Heart left ventricle (tissue), 16 donors: ENCODE measurements at regions not wholly inside any gene's neighbourhood (a gene's known extent, or its start where the extent isn't known, plus 50 kb on each side); places are given as distances from the start of the nearest gene placed in this dataset.

Source experiments
- ATAC-seq, 4 donors: fragments of 200-7000 bp; cut with Tn5 transposase; one replicate each; pipeline ENCODE4 v1.9.1; 2020 to 2022; ENCODE audit warnings: moderate library complexity in 4 of 4, mild to moderate bottlenecking in 3 of 4, moderate number of reproducible peaks in 1 of 4
- DNase-seq, 5 donors: peaks; one replicate each; pipeline ENCODE4 v3.0.0-alpha.2; 2020
- H3K27ac ChIP-seq, 12 donors: fragments of 200-600 bp; sonication (generic) in 4 of 12; one replicate each; pipeline versions ENCODE4 v1.5.0 to v1.8.0; 2016 to 2022; ENCODE audit warnings: mild to moderate bottlenecking in 2 of 12
- H3K27me3 ChIP-seq, 9 donors: fragments of 200-600 bp; sonication (generic) in 2 of 9; one replicate each; pipeline versions ENCODE4 v1.5.1 to v1.8.0; 2016 to 2022; ENCODE audit warnings: mild to moderate bottlenecking in 3 of 9
- H3K36me3 ChIP-seq, 9 donors: fragments of 200-600 bp; sonication (generic) in 2 of 9; one replicate each; pipeline versions ENCODE4 v1.5.0 to v1.8.0; 2018 to 2022; ENCODE audit warnings: mild to moderate bottlenecking in 2 of 9
- H3K4me1 ChIP-seq, 12 donors: fragments of 200-600 bp; sonication (generic) in 4 of 12; one replicate each; pipeline versions ENCODE4 v1.5.0 to v1.8.0; 2016 to 2022; ENCODE audit warnings: mild to moderate bottlenecking in 3 of 12
- H3K4me3 ChIP-seq, 12 donors: fragments of 200-600 bp; sonication (generic) in 4 of 12; one replicate each; pipeline versions ENCODE4 v1.5.0 to v1.8.0; 2017 to 2022; ENCODE audit warnings: mild to moderate bottlenecking in 9 of 12, moderate library complexity in 4 of 12
- H3K9me3 ChIP-seq, 12 donors: fragments of 200-600 bp; sonication (generic) in 4 of 12; one replicate each; pipeline versions ENCODE4 v1.5.0 to v1.8.0; 2016 to 2022; ENCODE audit warnings: mild to moderate bottlenecking in 1 of 12
- CTCF ChIP-seq, 12 donors: fragments of 200-600 bp; sonication (generic) in 4 of 12; IDR thresholded peaks; one replicate each; pipeline versions ENCODE4 v1.5.0 to v1.8.0; 2018 to 2022; ENCODE audit warnings: antibody characterized with exemption in 12 of 12, mild to moderate bottlenecking in 5 of 12
- POLR2A ChIP-seq, 2 donors: fragments of 450-650 bp; IDR thresholded peaks; one replicate each; pipeline ENCODE4 v1.6.1; 2017; ENCODE audit warnings: antibody characterized with exemption in 2 of 2, mild to moderate bottlenecking in 2 of 2, moderate library complexity in 2 of 2
- WGBS, 4 donors: extraction: QIAGEN DNeasy Blood & Tissue Kit in 2 of 4; methylation state at CpG; one replicate each; pipeline versions ENCODE4 v1.1.5 to v1.1.7; 2013 to 2018; 5-methylcytosine and 5-hydroxymethylcytosine counted together
- intact Hi-C, 10 donors: fragments of 100-400 bp; cut with DNase I; formaldehyde crosslinking; loops; one replicate each; pipeline versions ENCODE4 v1.11.1 to v1.14.2; 2022
- donor health status: ischemic (EF 13 %, LVEDD 7.1; RV severe dilation, severe dysfunction).
- donor health status: healthy with polysubstance abuse.
- donor health status: DM: no; HTN: yes; CAD: no.
- donor health status: DM: no; HTN: no; CAD: no.
- donor health status: ischemic (EF 25% LVEDD 6.9; RV normal size, moderate dysfunction).
- donor health status: ischemic (EF 25% LVEDD 5.7; RV mildly dilated, moderate dysfunction).
- donor health status: healthy.
- donor health status: DM: yes; HTN: yes; CAD: no.
- donor health status: ischemic (EF 35%, LVEDD 5.7; RV mildly dilated, moderate dysfunction).
- donor health status: nonischemic (EF 11% LVEDD 7.7; RV severe dilation, severe dysfunction).
- donor health status: DM: yes; HTN: yes; CAD: no.
- donor health status: PGD.
- donor health status: ischemic (EF 29% LVEDD 5.4; RV normal size, mild dysfunction).
- donor health status: nonischemic (EF 23%, LVEDD 6.1; RV moderate dilation, normal function).

GRCh38 chr6:67683960-67684359, 951.1 kb upstream of the ADGRB3 start:
- Histone ChIP-seq H3K9me3 (no peaks in the 10 kb centered on the region), H3K36me3 (no peaks in the 10 kb centered on the region), H3K4me1 (no peaks in the 10 kb centered on the region), H3K4me3 (no peak overlapping the region), H3K27me3 (no peaks in the 10 kb centered on the region), H3K27ac (no peak overlapping the region)
- no peak for ATAC-seq
- intact Hi-C loops: no loop called here
- no peak for DNase-seq
- TF ChIP-seq POLR2A (IDR thresholded peaks at IDR 0.05): no peak
- no peak for TF ChIP-seq CTCF (IDR thresholded peaks at IDR 0.05)
- 62 to 77% (median 67%) methylated on average over 1 of the region's 1 CpG for WGBS, 4 donors

- intact Hi-C loops: no loop called here
- 61 to 71% (median 66%) methylated on average over 2 of the region's 2 CpGs for WGBS, 4 donors
- Histone ChIP-seq H3K9me3 (peaks cover 0 to 7% (median 0%) of the 10 kb centered on the region in 12 donors), H3K4me1 (no peaks in the 10 kb centered on the region), H3K27me3 (no peaks in the 10 kb centered on the region), H3K36me3 (no peaks in the 10 kb centered on the region), H3K4me3 (no peak overlapping the region), H3K27ac (no peak overlapping the region)
- TF ChIP-seq CTCF (IDR thresholded peaks at IDR 0.05) (no peak), POLR2A (IDR thresholded peaks at IDR 0.05) (no peak)
- ATAC-seq (no peak), DNase-seq (no peak)
Measured at GRCh38 chr6:67680297-67680932, 954.7 kb upstream of the ADGRB3 start.

- no peak for DNase-seq
- ATAC-seq: no peak
- Histone ChIP-seq H3K27me3 (no peaks in the 10 kb centered on the region), H3K4me3 (no peak overlapping the region), H3K36me3 (no peaks in the 10 kb centered on the region), H3K9me3 (peaks cover 0 to 14% (median 2%) of the 10 kb centered on the region in 12 donors), H3K27ac (no peak overlapping the region), H3K4me1 (no peaks in the 10 kb centered on the region)
- TF ChIP-seq CTCF (IDR thresholded peaks at IDR 0.05) (no peak), POLR2A (IDR thresholded peaks at IDR 0.05) (no peak)
- intact Hi-C loops: no loop called here
- WGBS, 4 donors: 65 to 81% (median 75%) methylated on average over 3 of the region's 3 CpGs
Measured at GRCh38 chr6:67679566-67680296, 955.4 kb upstream of the ADGRB3 start.

- DNase-seq (no peak), ATAC-seq (no peak)
- H3K4me3 ChIP-seq: no peak overlapping the region
- peaks cover 0 to 33% (median 10%) of the 10 kb centered on the region in 12 donors for H3K9me3 ChIP-seq
- 45 to 95% (median 92%) methylated on average over 1 of the region's 1 CpG for WGBS, 4 donors
- no peaks in the 10 kb centered on the region for H3K27me3 ChIP-seq
- no peaks in the 10 kb centered on the region for H3K36me3 ChIP-seq
- intact Hi-C loops: no loop called here
- no peaks in the 10 kb centered on the region for H3K4me1 ChIP-seq
- H3K27ac ChIP-seq: no peak overlapping the region
- TF ChIP-seq POLR2A (IDR thresholded peaks at IDR 0.05) (no peak), CTCF (IDR thresholded peaks at IDR 0.05) (no peak)
Measured at GRCh38 chr6:67676892-67677291, 958.2 kb upstream of the ADGRB3 start.
